Stimulated activated naive CD8-positive, alpha-beta T cell treated with anti-CD3 and anti-CD28 coated beads, Interleukin-15, amount 100 ng/mL, for 72 hours (primary cell): ENCODE measurements at regions not wholly inside any gene's neighbourhood (a gene's known extent, or its start where the extent isn't known, plus 50 kb on each side); places are given as distances from the start of the nearest gene placed in this dataset.

Experiments used
- ATAC-seq: fragments of 150-1000 bp; cut with Tn5 transposase; 2 replicates; pipeline ENCODE4 v1.10.0; 2021; ENCODE audit warnings: mild to moderate bottlenecking, moderate library complexity
- DNase-seq, 2 donors: peaks; one replicate each; pipeline ENCODE4 v3.0.0; 2021 to 2022
- H3K27ac Mint-ChIP-seq, 2 donors: one replicate each; pipeline ENCODE4 v1.8.0; 2022; ENCODE audit warnings: mild to moderate bottlenecking in 2 of 2, mixed read lengths in 2 of 2, moderate library complexity in 2 of 2
- H3K27me3 Mint-ChIP-seq: one replicate; pipeline ENCODE4 v1.8.0; 2022; ENCODE audit warnings: mixed read lengths
- H3K4me1 Mint-ChIP-seq: one replicate; pipeline ENCODE4 v1.8.0; 2022; ENCODE audit warnings: mild to moderate bottlenecking, mixed read lengths
- H3K4me3 Mint-ChIP-seq, 2 donors: one replicate each; pipeline ENCODE4 v1.8.0; 2022; ENCODE audit warnings: mild to moderate bottlenecking in 2 of 2, mixed read lengths in 2 of 2, moderate library complexity in 1 of 2
- H3K9me3 Mint-ChIP-seq, 2 donors: one replicate each; pipeline ENCODE4 v1.8.0; 2022; ENCODE audit warnings: mixed read lengths in 2 of 2

GRCh38 chr3:59854-60253 is 136.7 kb upstream of the CHL1 start:
- ATAC-seq (no peak), DNase-seq (no peak)
- Mint-ChIP-seq H3K9me3 (no peaks in the 10 kb centered on the region), H3K4me3 (no peak overlapping the region), H3K4me1 (no peaks in the 10 kb centered on the region), H3K27ac (no peak overlapping the region), H3K27me3 (peaks cover 22% of the 10 kb centered on the region)

DNA sequence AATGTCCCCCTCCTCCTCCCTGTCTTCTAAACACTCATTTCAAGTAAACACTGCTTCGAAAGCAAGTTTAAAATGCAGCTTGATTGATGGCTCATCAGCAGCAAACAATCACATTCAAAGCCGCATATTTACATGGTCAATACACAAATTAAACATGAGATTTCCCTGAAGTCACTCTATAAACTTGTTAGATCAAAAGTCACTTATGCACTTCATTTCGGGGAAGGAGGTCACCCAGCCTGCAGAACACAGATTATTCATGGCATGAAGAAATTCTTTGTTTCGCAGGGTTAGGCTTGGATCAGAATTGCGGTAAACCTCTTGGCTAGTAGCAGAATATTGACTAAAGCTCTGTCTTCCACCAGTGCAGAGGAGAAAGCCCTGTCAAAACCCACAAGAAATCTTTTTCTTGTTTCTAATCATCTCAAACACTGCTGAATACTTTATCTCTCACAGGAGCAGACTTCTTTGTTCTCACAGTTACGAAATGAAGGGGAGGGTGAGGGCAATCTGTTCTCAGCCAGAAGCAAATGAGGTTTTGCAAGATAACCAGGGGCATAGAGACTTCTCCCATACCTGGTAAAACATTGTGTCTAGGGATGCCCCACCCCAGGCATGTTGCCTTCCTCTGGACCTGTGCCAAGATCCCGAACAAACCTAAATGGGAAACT is 133.3 kb upstream of the CHL1 start:
- DNase-seq (no peak), ATAC-seq (no peak)
- H3K27me3 Mint-ChIP-seq, result peaks cover 28% of the 10 kb centered on the region
- no peak overlapping the region for H3K27ac Mint-ChIP-seq
- no peaks in the 10 kb centered on the region for H3K4me1 Mint-ChIP-seq
- no peak overlapping the region for H3K4me3 Mint-ChIP-seq
- H3K9me3 Mint-ChIP-seq, result no peaks in the 10 kb centered on the region

- Mint-ChIP-seq H3K4me1 (no peaks in the 10 kb centered on the region), H3K9me3 (no peaks in the 10 kb centered on the region)
These were observed 126.9 kb upstream of the CHL1 start for GRCh38 chr3:69690-70089.

GRCh38 chr3:72776-73175 is 123.8 kb upstream of the CHL1 start:
- no peaks in the 10 kb centered on the region for H3K4me1 Mint-ChIP-seq
- H3K9me3 Mint-ChIP-seq, result no peaks in the 10 kb centered on the region
- no peak overlapping the region for H3K4me3 Mint-ChIP-seq
- no peak overlapping the region for H3K27ac Mint-ChIP-seq
- ATAC-seq, result no peak
- DNase-seq, result no peak
- H3K27me3 Mint-ChIP-seq, result no peaks in the 10 kb centered on the region

More at GRCh38 chr3:69690-70089, 126.9 kb upstream of the CHL1 start:
- Mint-ChIP-seq H3K27ac (no peak overlapping the region), H3K4me3 (no peak overlapping the region), H3K27me3 (peaks cover 6% of the 10 kb centered on the region)
- no peak for DNase-seq
- no peak for ATAC-seq

DNA sequence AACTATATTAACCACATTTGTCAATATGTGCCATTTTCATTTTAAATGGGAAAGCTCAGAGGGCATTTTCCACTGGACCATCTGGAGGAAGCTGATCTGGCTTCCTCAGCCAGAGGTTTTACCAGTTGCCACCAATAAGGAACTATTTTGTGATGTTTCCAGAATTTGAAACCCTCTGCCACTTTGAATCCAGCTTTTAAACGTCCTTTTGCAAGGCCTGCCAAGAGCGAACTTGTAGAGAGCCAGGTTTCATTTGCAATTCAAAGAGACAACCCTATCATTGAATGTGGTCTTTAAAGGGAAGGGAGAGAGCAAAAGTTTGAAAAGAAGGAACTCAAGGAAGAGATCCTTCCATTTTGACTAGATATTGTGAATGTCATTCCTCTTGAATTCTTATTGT is 123.3 kb upstream of the CHL1 start:
- Mint-ChIP-seq H3K9me3 (no peaks in the 10 kb centered on the region), H3K4me1 (no peaks in the 10 kb centered on the region), H3K27me3 (no peaks in the 10 kb centered on the region), H3K27ac (no peak overlapping the region), H3K4me3 (no peak overlapping the region)
- no peak for ATAC-seq
- DNase-seq, result no peak

- H3K4me3 Mint-ChIP-seq, result no peak overlapping the region
- H3K9me3 Mint-ChIP-seq, result no peaks in the 10 kb centered on the region
- no peak overlapping the region for H3K27ac Mint-ChIP-seq
- DNase-seq (no peak), ATAC-seq (no peak)
- H3K4me1 Mint-ChIP-seq, result no peaks in the 10 kb centered on the region
- H3K27me3 Mint-ChIP-seq, result no peaks in the 10 kb centered on the region
These were observed 121.8 kb upstream of the CHL1 start for GRCh38 chr3:74676-75243.

GRCh38 chr3:75260-75659 is 121.3 kb upstream of the CHL1 start:
- Mint-ChIP-seq H3K4me3 (no peak overlapping the region), H3K4me1 (no peaks in the 10 kb centered on the region), H3K9me3 (no peaks in the 10 kb centered on the region), H3K27me3 (no peaks in the 10 kb centered on the region), H3K27ac (no peak overlapping the region)
- DNase-seq (no peak), ATAC-seq (no peak)

DNA sequence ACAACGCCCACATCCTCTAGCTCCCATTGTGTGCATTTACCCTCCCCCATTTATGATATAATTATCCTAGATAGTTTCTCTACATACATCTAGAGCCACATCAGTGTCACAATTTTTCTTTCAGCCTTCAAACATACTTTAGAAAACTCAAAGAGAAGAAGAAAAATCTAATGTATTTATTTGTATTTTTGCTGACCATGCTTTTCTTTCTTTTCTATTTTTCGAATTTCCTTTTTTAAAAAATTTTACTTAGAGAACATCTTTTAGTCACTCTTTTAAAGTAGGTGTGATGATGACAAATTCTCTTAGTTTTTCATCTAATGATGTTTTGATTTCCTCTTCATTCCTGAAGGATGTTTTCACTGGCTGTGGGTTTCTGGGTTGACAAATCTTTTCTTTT is 117.0 kb upstream of the CHL1 start:
- ATAC-seq, result no peak
- no peak overlapping the region for H3K27ac Mint-ChIP-seq

GRCh38 chr3:82508-82907 is 114.1 kb upstream of the CHL1 start:
- no peak for DNase-seq
- H3K4me3 Mint-ChIP-seq, result no peak overlapping the region
- H3K27ac Mint-ChIP-seq, result no peak overlapping the region
- no peaks in the 10 kb centered on the region for H3K4me1 Mint-ChIP-seq
- no peaks in the 10 kb centered on the region for H3K27me3 Mint-ChIP-seq
- ATAC-seq, result no peak
- H3K9me3 Mint-ChIP-seq, result no peaks in the 10 kb centered on the region

More for the DNA sequence above, 117.0 kb upstream of the CHL1 start:
- Mint-ChIP-seq H3K4me1 (no peaks in the 10 kb centered on the region), H3K4me3 (no peak overlapping the region), H3K27me3 (no peaks in the 10 kb centered on the region), H3K9me3 (no peaks in the 10 kb centered on the region)
- DNase-seq, result no peak

- H3K27me3 Mint-ChIP-seq, result no peaks in the 10 kb centered on the region
- H3K4me1 Mint-ChIP-seq, result no peaks in the 10 kb centered on the region
- no peaks in the 10 kb centered on the region for H3K9me3 Mint-ChIP-seq
- ATAC-seq, result no peak
- H3K4me3 Mint-ChIP-seq, result no peak overlapping the region
- no peak for DNase-seq
- H3K27ac Mint-ChIP-seq, result no peak overlapping the region
These were observed 113.5 kb upstream of the CHL1 start for GRCh38 chr3:83096-83495.

GRCh38 chr3:85180-85579 is 111.4 kb upstream of the CHL1 start:
- H3K27ac Mint-ChIP-seq, result no peak overlapping the region
- no peak for DNase-seq
- H3K27me3 Mint-ChIP-seq, result no peaks in the 10 kb centered on the region
- no peaks in the 10 kb centered on the region for H3K9me3 Mint-ChIP-seq
- H3K4me3 Mint-ChIP-seq, result no peak overlapping the region
- no peaks in the 10 kb centered on the region for H3K4me1 Mint-ChIP-seq
- ATAC-seq, result no peak

- ATAC-seq (no peak), DNase-seq (no peak)
- H3K27me3 Mint-ChIP-seq, result no peaks in the 10 kb centered on the region
- no peak overlapping the region for H3K4me3 Mint-ChIP-seq
- H3K4me1 Mint-ChIP-seq, result no peaks in the 10 kb centered on the region
- no peak overlapping the region for H3K27ac Mint-ChIP-seq
- H3K9me3 Mint-ChIP-seq, result no peaks in the 10 kb centered on the region
These were observed 108.3 kb upstream of the CHL1 start for GRCh38 chr3:88267-88666.

DNA sequence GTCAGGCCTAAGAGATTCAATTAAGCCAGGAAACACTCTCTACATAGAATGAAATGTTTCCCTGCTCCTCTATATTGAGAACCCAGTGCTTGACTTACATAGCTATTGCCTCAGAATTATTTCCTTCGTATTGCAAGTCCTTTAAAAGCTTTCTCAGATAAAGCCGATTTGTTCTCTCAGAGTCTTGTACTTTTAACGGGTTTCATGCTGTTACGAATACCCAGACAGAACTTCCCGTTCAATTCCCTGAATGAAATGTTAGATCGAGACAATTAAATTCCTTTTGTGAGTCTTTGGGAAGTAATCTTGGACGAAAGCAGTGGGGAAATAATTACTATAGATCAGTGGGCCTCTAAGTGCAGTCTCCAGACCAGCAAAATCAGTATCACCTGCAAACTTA is 102.8 kb upstream of the CHL1 start:
- Mint-ChIP-seq H3K4me3 (no peak overlapping the region), H3K9me3 (no peaks in the 10 kb centered on the region), H3K27ac (no peak overlapping the region), H3K4me1 (no peaks in the 10 kb centered on the region), H3K27me3 (no peaks in the 10 kb centered on the region)
- ATAC-seq, result no peak
- no peak for DNase-seq

DNA sequence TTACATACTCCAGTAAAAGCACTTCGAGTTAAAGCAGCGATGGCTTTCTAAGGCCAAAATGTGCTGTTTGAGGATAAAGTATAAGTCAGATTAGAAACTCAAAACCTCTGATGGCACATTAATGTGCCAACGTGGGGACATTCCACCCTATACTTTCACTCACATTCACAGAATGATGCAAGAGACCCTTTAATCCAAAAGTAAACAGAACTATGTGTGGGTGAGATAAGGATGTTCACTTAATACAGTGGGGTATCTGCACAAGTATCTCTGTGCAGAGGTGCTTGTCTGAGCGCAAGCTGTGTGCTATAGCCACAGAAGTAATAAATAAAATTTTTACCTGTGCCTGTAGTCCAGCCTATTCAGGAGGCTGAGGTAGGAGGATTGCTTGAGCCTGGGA is 100.3 kb upstream of the CHL1 start:
- no peaks in the 10 kb centered on the region for H3K9me3 Mint-ChIP-seq

GRCh38 chr3:97417-98258 is 98.9 kb upstream of the CHL1 start:
- DNase-seq (no peak), ATAC-seq (no peak)
- H3K4me3 Mint-ChIP-seq, result no peak overlapping the region
- H3K27me3 Mint-ChIP-seq, result no peaks in the 10 kb centered on the region
- H3K27ac Mint-ChIP-seq, result peak overlapping the region in 1 of 2 donors; percentile 89
- no peaks in the 10 kb centered on the region for H3K4me1 Mint-ChIP-seq
- H3K9me3 Mint-ChIP-seq, result no peaks in the 10 kb centered on the region

More for the DNA sequence above, 100.3 kb upstream of the CHL1 start:
- no peak overlapping the region for H3K27ac Mint-ChIP-seq
- no peaks in the 10 kb centered on the region for H3K4me1 Mint-ChIP-seq
- no peak overlapping the region for H3K4me3 Mint-ChIP-seq
- no peaks in the 10 kb centered on the region for H3K27me3 Mint-ChIP-seq
- ATAC-seq (no peak), DNase-seq (no peak)

GRCh38 chr3:98259-98654 is 98.3 kb upstream of the CHL1 start:
- DNase-seq (no peak), ATAC-seq (no peak)
- no peak overlapping the region for H3K4me3 Mint-ChIP-seq
- H3K9me3 Mint-ChIP-seq, result no peaks in the 10 kb centered on the region
- no peak overlapping the region for H3K27ac Mint-ChIP-seq
- H3K4me1 Mint-ChIP-seq, result no peaks in the 10 kb centered on the region
- H3K27me3 Mint-ChIP-seq, result no peaks in the 10 kb centered on the region
